CD14-positive monocyte (primary cell): ENCODE measurements at regions not wholly inside any gene's neighbourhood (a gene's known extent, or its start where the extent isn't known, plus 50 kb on each side); places are given as distances from the start of the nearest gene placed in this dataset.
A peak's percentile ranks its signal among the peaks of the same experiment; 100 is the strongest.

Experiments used
- DNase-seq, 3 donors: peaks; one replicate each; pipeline ENCODE4 v3.0.0-alpha.2; 2011 to 2022
- H2AFZ ChIP-seq: 2 replicates; pipeline ENCODE4 v1.6.0; 2012; ENCODE audit warnings: mild to moderate bottlenecking, low read depth, low read length, inconsistent platforms; ENCODE audit not compliant: insufficient read depth, poor library complexity, severe bottlenecking
- H3K27ac ChIP-seq, 2 donors: 1 replicate in 1 of 2; 2 replicates in 1 of 2; pipeline ENCODE4 v1.5.1; 2012 to 2013; ENCODE audit warnings: low read length in 2 of 2, control low read depth in 1 of 2, inconsistent platforms in 1 of 2, low read depth in 1 of 2, mild to moderate bottlenecking in 1 of 2
- H3K27me3 ChIP-seq, 2 donors: one replicate each; pipeline versions ENCODE4 v1.6.0 to v1.6.1; 2011 to 2013; ENCODE audit warnings: low read length in 2 of 2; ENCODE audit not compliant: control insufficient read depth in 2 of 2, insufficient read depth in 2 of 2
- H3K36me3 ChIP-seq, 2 donors: replicated peaks in 1 of 2; 1 replicate in 1 of 2; 2 replicates in 1 of 2; pipeline versions ENCODE4 v1.5.1 to v1.6.1; 2012 to 2013; ENCODE audit warnings: low read length in 2 of 2, control low read depth in 1 of 2, inconsistent platforms in 1 of 2, mild to moderate bottlenecking in 1 of 2; ENCODE audit not compliant: insufficient read depth in 2 of 2, control insufficient read depth in 1 of 2
- H3K4me1 ChIP-seq, 2 donors: 1 replicate in 1 of 2; 2 replicates in 1 of 2; pipeline versions ENCODE4 v1.5.1 to v1.6.1; 2012 to 2013; ENCODE audit warnings: low read length in 2 of 2, control low read depth in 1 of 2, inconsistent platforms in 1 of 2, mild to moderate bottlenecking in 1 of 2, moderate library complexity in 1 of 2; ENCODE audit not compliant: insufficient read depth in 2 of 2, control insufficient read depth in 1 of 2
- H3K4me2 ChIP-seq: replicated peaks from 2 replicates; pipeline ENCODE3; 2012; ENCODE audit warnings: low read length, moderate library complexity, mild to moderate bottlenecking; ENCODE audit not compliant: poor library complexity, severe bottlenecking; ENCODE audit errors: extremely low read depth
- H3K4me3 ChIP-seq, 3 experiments: fragments of 200-600 bp in 1 of 3; sonication (generic) in 1 of 3; replicated peaks in 1 of 3; 1 replicate in 2 of 3; 2 replicates in 1 of 3; pipeline ENCODE4 v1.5.1; 2011 to 2013; ENCODE audit warnings: low read length in 3 of 3, mild to moderate bottlenecking in 3 of 3, control low read depth in 2 of 3, low read depth in 2 of 3, inconsistent platforms in 1 of 3, moderate library complexity in 1 of 3
- H3K79me2 ChIP-seq: 2 replicates; pipeline ENCODE4 v1.6.0; 2012; ENCODE audit warnings: mild to moderate bottlenecking, control low read depth, inconsistent platforms, low read length, moderate library complexity; ENCODE audit not compliant: insufficient read depth
- H3K9ac ChIP-seq: 2 replicates; pipeline ENCODE4 v1.6.0; 2017; ENCODE audit warnings: low read length, mild to moderate bottlenecking; ENCODE audit not compliant: insufficient read depth, poor library complexity, severe bottlenecking
- H3K9me3 ChIP-seq, 2 donors: replicated peaks in 1 of 2; 1 replicate in 1 of 2; 2 replicates in 1 of 2; pipeline versions ENCODE4 v1.5.1 to v1.6.1; 2012 to 2013; ENCODE audit warnings: low read length in 2 of 2, control low read depth in 1 of 2; ENCODE audit not compliant: control insufficient read depth in 1 of 2, insufficient read depth in 1 of 2
- H4K20me1 ChIP-seq: 2 replicates; pipeline ENCODE4 v1.6.0; 2012; ENCODE audit warnings: mild to moderate bottlenecking, low read length, control low read depth, moderate library complexity; ENCODE audit not compliant: insufficient read depth
- H3K27ac Mint-ChIP-seq, 7 donors: one replicate each; pipeline ENCODE4 v1.8.0; 2020; ENCODE audit warnings: mild to moderate bottlenecking in 7 of 7, mixed read lengths in 7 of 7, moderate library complexity in 6 of 7, inconsistent platforms in 2 of 7
- H3K27me3 Mint-ChIP-seq, 3 donors: one replicate each; pipeline ENCODE4 v1.8.0; 2021 to 2022; ENCODE audit warnings: low read depth in 3 of 3, mild to moderate bottlenecking in 3 of 3, mixed read lengths in 3 of 3, moderate library complexity in 3 of 3, inconsistent platforms in 1 of 3
- H3K36me3 Mint-ChIP-seq, 2 donors: one replicate each; pipeline ENCODE4 v1.8.0; 2020; ENCODE audit warnings: mixed read lengths in 2 of 2, inconsistent platforms in 1 of 2, mild to moderate bottlenecking in 1 of 2
- H3K4me1 Mint-ChIP-seq: one replicate; pipeline ENCODE4 v1.8.0; 2020; ENCODE audit warnings: mild to moderate bottlenecking, mixed read lengths
- H3K4me3 Mint-ChIP-seq, 2 donors: one replicate each; pipeline ENCODE4 v1.8.0; 2020; ENCODE audit warnings: mild to moderate bottlenecking in 2 of 2, mixed read lengths in 2 of 2, moderate library complexity in 1 of 2
- H3K9me3 Mint-ChIP-seq, 7 donors: one replicate each; pipeline ENCODE4 v1.8.0; 2020 to 2022; ENCODE audit warnings: mixed read lengths in 7 of 7, mild to moderate bottlenecking in 6 of 7, moderate library complexity in 6 of 7, inconsistent platforms in 2 of 7
- CTCF ChIP-seq: fragments of 200-600 bp; IDR thresholded peaks from one replicate; pipeline ENCODE4 v1.8.0; 2022; ENCODE audit warnings: antibody characterized with exemption, mild to moderate bottlenecking
- WGBS: methylation state at CpG from one replicate; pipeline ENCODE4 v1.1.5; 2013; ENCODE audit warnings: missing lambda C conversion rate; ENCODE audit not compliant: insufficient coverage; 5-methylcytosine and 5-hydroxymethylcytosine counted together
- intact Hi-C, 2 donors: fragments of 100-400 bp; cut with micrococcal nuclease; formaldehyde crosslinking; loops; one replicate each; pipeline versions ENCODE4 v1.15.0 to v1.15.1; 2023

DNA sequence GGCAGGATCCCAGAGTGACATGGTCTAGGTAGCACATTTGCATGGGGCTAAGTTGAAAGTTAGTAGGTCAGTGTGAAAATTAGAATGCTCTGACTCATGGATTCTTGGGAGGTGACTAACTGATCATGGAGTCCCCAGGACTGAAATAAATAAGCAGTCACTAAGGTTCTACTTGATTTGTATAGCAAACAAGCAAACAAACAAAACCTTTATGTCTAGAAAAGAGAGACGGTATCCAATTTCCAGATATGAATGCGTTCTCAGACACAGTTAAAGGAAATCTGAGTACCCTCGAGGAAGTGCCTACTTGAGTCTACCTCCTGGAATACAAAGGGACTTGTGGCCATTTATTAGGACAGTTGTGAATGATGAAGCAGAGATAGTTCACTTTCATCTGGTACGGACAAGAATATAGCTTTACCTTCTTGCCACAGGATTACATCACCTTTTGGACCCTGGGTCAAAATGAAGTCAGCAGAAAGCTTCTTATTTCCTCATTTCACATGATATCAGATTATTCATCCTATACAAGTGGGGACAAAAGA lies 54.3 kb upstream of the AGPS start:
- Mint-ChIP-seq H3K4me1 (peaks cover 7% of the 10 kb centered on the region), H3K9me3 (no peaks in the 10 kb centered on the region), H3K4me3 (no peak overlapping the region), H3K36me3 (peaks cover 6 to 16% of the 10 kb centered on the region in 2 donors), H3K27me3 (peaks cover 0 to 1% (median 0%) of the 10 kb centered on the region in 3 donors), H3K27ac (peak overlapping the region in 1 of 7 donors; percentile 28)
- no peak for TF ChIP-seq CTCF
- H2AFZ ChIP-seq, result no peak overlapping the region
- peaks cover 6 to 23% of the 10 kb centered on the region in 2 donors for H3K36me3 ChIP-seq
- H3K4me3 ChIP-seq, result no peak overlapping the region
- peaks cover 5 to 6% of the 10 kb centered on the region in 2 donors for H3K4me1 ChIP-seq
- H3K4me2 ChIP-seq, result no peak overlapping the region
- no peak overlapping the region for H3K27ac ChIP-seq
- peak in 1 of 3 donors; percentile 43 for DNase-seq
- H3K27me3 ChIP-seq, result no peaks in the 10 kb centered on the region
- WGBS, result no CpG with 5 or more reads among the region's 4 CpGs
- no peaks in the 10 kb centered on the region for H4K20me1 ChIP-seq
- no peak overlapping the region for H3K9ac ChIP-seq
- no peaks in the 10 kb centered on the region for H3K9me3 ChIP-seq
- H3K79me2 ChIP-seq, result no peaks in the 10 kb centered on the region
- intact Hi-C loops, result loop anchor here (5.0 to 10.0 kb wide), 2 partner anchors 73 to 79 kb away; partner anchors contain the start of gene NFE2L2 (in 1 of the 2)

- no peak overlapping the region for H3K4me3 ChIP-seq
- no peak overlapping the region for H3K9ac ChIP-seq
- no peak for DNase-seq
- H3K9me3 ChIP-seq, result no peaks in the 10 kb centered on the region
- TF ChIP-seq CTCF, result no peak
- intact Hi-C loops, result no loop called here
- H3K79me2 ChIP-seq, result no peaks in the 10 kb centered on the region
- peaks cover 0 to 1% (median 0%) of the 10 kb centered on the region in 3 donors for H3K27me3 Mint-ChIP-seq
- peaks cover 6 to 14% of the 10 kb centered on the region in 2 donors for H3K36me3 Mint-ChIP-seq
- no peaks in the 10 kb centered on the region for H3K9me3 Mint-ChIP-seq
- H3K36me3 ChIP-seq, result peaks cover 0 to 11% of the 10 kb centered on the region in 2 donors
- H4K20me1 ChIP-seq, result no peaks in the 10 kb centered on the region
- no peak overlapping the region for H3K27ac ChIP-seq
- peaks cover 7% of the 10 kb centered on the region for H3K4me1 Mint-ChIP-seq
- no peak overlapping the region for H2AFZ ChIP-seq
- no peak overlapping the region for H3K4me2 ChIP-seq
- peaks cover 5 to 6% of the 10 kb centered on the region in 2 donors for H3K4me1 ChIP-seq
- H3K27me3 ChIP-seq, result no peaks in the 10 kb centered on the region
- H3K4me3 Mint-ChIP-seq, result no peak overlapping the region
- no peak overlapping the region for H3K27ac Mint-ChIP-seq
Measured at GRCh38 chr2:177340158-177340557, 52.4 kb upstream of the AGPS start.
